HG03060 (cell line): ENCODE measurements at regions not wholly inside any gene's neighbourhood (a gene's known extent, or its start where the extent isn't known, plus 50 kb on each side); places are given as distances from the start of the nearest gene placed in this dataset.

ENCODE experiments used
- ATAC-seq: cut with Tn5 transposase; IDR thresholded peaks from one replicate; pipeline ENCODE4 v1.9.1; 2021; ENCODE audit warnings: low read depth, moderate number of reproducible peaks; ENCODE audit not compliant: unreplicated experiment

DNA sequence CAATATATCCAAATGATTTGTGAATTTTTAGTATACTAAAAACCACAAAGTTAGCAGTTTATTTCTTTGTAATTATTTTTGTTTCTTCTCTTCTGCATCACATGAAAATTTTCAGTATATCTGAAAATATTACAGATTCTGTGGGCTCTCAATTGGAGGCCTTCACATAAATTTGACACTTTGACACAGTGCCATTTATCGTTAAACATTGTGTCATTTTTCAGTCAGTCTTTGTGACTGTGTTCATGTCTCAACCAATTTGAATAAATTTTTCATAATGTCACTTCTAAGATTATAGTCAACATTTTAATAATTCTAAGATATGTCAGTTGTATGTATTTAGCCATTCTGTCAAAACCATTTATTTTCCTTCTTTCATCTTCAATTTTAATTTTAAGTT, 1303.0 kb downstream of the LRFN5 start:
- no peak for ATAC-seq

DNA sequence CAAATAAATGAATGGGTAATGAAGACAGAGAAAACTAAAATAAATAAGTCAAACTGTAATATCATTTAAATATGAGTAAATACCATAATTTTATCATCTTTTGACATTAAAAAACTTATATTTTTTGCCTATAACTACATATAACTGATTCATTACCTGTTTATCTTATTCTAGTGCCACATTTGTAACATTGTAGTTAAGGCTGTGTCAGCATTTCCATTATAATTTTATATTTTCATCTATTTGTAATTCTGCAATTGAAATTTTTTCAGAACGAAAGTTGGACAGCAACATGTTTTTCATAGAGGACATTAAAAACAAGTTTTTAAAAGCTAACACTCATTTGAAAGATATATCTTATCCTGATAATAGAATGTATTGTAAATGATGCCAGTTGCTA, 1286.5 kb downstream of the LRFN5 start:
- no peak for ATAC-seq

DNA sequence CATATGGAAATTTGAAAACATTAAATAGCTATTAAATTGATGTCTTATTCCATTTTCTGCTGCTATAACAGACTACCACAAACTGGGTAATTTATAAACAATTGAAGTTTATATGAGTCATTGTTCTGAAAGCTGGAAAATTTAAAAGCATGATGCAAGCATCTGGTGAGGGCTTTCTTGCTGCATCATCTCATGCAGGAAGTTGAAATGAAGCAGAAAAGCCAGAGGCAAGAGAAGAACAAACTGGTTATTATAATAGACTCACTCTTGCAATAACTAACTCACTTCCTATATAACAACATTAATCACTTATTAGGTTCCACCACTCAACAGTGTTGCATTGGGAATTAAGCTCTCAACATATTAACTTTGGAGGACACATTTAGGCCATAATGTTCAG, 1277.4 kb downstream of the LRFN5 start:
- ATAC-seq: no peak

DNA sequence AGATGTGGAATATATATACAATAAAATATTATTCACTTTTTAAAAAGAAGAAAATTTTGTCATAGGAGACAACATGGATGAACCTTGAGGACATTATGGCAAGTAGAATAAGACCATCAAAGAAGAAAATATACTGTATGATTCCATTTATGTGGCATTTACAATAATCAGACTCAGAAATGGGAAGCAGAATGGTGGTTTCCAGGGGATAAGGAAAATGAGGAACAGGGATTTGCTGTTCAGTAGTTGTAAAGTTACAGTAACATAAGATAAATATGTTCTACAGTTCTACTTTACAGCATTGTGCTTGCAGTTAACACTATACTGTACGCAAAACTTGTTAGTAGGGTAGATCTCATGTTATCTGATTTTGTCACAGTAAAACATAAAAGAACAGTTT, 1271.0 kb downstream of the LRFN5 start:
- ATAC-seq: no peak

DNA sequence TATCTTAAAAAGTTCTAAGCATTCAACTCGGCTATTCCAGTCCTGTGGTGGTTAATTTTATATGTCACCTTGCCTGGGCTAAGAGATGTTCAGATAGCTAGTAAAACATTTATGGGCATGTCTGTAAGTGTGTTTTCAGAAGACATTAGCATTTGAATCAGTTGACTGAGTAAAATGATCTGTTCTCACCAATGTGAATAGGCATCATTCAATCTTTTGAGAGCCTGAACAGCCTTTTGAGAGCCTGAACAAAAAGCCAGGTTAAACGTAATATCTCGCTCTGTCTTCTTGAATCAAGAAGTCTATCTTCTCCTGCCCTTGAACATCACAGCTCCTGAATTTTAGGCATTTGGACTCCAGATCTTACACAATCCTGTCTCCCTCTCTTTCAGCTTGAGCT, 1266.1 kb downstream of the LRFN5 start:
- no peak for ATAC-seq

DNA sequence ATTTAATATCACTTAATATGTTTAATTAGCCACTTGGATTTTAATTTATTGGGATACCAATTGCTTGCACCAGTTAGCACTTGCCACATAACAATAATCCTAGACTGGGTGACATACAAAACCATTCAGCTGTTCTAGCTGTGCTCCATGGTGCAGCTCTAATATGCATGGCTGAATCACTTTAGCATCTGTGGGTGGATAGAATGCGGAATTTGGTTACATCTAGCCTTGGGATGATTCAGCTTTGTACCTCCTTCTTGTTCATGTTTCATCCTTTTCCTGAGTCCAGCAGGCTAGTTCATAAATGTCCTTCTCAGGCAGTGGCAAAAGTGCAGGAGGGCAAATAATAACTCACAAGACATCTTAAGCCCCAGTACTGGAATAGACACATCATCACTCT, 1263.0 kb downstream of the LRFN5 start:
- ATAC-seq: no peak

DNA sequence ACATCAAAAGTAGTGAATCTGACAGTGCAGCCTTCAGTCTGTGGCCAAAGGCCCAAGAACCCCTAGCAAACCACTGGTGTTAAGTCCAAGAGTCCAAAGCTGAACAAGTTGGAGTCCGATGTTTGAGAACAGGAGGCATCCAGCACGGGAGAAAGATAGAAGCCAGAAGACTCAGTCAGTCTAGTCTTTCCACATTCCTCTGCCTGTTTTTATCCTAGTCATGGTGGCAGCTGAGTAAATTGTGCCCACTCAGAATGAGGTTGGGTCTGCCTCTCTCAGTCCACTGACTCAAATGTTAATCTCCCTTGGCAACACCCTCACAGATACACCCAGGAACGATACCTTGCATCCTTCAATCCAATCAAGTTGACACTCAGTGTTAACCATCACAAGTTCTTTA, 1255.4 kb downstream of the LRFN5 start:
- ATAC-seq: no peak

DNA sequence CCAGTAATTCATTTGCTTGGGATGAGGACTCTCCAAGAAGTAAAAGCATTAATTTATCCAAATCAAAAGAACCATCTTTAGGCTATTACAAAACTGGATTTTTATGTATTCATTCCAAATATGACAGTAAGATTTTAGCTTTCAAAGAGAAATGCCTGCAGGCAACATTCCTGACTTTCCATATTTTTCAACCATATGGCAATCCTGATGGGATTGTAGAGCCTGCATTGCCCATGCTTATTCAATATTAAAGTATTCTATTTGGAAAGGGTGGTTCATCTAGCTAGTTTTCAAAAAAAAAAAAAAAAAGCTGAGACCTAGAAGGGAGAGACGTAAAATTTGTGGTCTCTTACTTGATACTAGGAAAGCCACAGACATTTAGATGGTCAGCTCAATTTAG, 1253.7 kb downstream of the LRFN5 start:
- ATAC-seq: no peak

DNA sequence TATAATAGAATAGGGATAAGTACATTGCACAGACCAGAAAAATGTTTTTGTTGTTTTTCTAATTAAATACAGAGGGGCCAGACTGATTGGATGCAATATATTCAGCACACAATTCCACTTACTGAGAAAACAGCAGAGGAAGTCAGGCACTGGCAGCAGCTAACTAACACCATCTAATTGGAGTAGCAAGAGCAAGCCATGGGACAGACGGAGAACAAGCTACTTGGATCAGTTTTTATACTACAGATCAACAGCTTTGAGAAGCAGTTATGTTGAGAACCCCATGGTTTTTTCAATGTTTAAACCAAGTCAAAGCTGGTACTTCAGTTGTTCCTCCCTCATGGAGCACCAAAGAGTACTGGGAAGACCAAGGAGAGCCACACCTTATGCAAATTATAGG, 1249.4 kb downstream of the LRFN5 start:
- ATAC-seq: no peak

DNA sequence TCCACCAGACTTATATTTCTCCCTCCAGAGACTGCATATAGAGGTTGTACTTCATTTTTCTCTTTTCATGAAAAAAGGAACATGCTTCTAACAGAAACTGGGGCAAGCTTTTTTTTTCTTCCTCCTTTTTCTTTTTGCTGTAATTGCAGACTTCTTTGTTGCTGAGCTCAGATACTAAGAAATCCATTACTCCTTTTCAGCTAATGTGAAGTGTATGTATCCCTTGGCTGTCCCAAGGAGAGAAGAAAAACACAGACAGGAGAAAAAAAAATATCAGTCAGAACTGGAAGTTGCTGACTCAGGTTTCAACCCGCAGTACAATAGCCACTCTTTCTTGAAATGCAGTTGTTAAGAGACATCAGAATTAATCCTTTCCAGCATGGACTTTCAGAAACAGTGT, 1248.4 kb downstream of the LRFN5 start:
- ATAC-seq: no peak

DNA sequence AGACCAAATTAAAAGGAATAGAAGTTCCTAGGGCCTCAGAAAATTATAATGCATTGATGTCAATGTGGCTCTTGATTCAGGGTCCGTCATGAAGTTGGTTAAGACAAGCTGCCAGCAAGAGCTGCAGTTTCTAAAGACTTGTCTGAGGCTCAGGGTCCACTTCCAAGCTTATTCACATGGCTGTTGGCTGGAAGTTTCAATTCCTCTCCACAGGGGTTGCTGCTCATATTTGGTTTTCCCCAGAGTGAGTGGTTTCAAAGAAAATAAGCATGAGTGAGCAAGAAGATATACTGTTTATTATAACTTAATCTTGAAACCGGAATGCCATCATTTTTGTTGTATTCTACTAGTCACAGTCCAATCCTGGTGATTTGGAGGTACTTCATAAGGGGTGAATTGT, 1247.4 kb downstream of the LRFN5 start:
- no peak for ATAC-seq

DNA sequence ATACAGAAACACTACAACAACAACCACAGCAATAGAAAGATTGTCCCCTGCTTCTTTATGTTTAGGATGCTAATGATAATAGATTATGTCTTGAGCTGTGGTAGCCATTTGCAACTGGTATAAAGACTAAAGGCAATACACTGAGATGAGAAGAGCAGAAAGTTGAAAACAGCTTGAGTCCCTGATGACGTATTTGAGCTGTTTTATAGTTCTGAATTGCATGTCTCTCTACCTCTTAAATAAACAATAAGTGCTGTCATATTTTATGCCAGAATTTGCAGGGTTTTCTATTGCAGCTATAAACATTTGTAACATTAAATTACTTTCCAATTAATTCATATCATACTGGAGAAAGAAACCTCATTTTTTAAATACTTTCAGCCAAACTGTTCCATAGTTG, 1242.0 kb downstream of the LRFN5 start:
- ATAC-seq: no peak

DNA sequence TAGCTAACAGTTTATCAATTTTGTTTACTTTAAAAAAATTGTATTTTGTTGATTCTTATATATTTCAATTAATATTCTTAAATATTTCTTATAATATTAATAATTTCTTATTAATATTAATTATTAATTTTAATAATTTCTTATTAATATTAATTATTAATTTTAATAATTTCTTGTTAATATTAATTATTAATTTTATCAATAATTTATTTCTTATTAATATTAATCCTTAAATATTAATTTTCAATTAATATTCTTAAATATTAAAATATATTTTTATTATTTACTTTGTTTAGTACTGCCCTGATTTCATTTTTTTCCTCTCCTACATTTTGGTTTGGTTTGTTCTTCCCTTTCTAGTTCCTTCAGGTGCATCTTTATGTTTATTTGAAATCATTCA, 1208.1 kb downstream of the LRFN5 start:
- no peak for ATAC-seq

DNA sequence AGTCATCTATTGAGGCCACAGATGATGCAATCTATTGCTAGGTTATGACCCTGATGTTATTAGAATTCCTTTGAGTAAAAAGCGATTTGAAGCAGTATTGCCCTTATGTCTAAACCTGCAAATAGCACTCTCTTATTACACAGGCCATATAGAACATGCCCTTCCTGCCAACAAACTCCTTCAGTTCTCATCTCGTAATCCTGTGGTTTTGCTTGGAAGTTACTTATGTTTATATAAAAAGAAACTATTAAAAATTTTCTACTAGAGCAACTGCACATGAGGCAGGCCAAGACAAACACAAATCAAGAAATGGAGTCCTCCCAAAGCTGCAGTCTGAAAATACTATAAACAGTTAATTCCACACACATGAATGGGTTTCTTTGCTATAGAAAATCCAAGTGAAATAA, 1200.2 kb downstream of the LRFN5 start:
- no peak for ATAC-seq

DNA sequence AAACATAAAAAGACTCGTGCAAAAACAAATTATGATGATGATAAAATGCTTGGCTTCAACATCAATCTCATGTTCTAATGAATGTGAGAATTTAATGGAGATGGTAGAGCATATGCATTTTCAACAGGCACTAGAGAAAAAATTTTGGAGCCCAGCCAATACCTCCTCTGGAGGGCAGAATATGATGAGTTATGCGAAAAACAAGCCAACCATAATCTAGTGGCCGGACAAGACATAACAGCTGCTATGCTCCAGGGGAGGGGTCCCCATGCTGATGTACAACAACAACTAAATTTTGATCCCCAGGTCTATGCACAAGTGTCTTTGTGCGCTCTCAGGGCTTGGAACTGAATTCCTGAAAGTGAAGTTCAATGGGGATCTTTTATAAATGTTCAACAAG, 1197.5 kb downstream of the LRFN5 start:
- no peak for ATAC-seq

DNA sequence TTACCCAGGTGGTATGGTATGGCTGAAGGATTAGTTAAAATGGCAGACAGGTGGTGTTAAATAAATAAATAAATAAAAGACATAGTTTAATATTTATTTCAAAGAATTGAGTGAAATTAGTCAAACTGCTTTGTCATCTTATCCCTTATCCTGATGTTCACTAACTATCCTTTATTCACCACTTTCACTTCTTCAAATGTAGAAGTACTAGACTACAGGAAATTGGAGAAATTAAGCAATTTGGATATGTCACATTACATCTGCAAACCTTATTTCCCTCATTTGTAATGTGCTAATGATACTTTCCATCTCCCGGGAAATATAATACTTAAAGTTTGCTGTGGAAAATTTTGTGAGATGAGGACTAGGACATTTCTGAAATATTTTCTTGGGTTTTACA, 1195.7 kb downstream of the LRFN5 start:
- no peak for ATAC-seq

DNA sequence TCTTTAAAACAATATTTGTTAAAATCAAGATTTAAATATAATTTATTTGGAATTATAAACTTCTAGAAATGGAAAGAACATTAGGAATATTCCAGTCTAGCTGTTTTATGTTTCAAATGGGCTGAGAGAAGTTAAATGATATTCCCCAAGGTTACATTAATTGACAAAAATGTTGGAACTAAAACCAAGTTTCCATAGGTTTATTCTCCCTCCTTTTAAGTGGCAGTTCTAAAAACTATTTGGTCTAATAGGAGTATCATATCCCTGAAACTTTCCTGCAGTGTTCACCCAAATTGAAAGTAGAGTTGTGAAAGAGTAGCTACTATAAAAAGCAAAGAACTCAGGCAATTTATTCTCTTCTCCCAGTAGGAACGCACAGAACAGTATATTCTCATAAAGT, 1185.5 kb downstream of the LRFN5 start:
- ATAC-seq: no peak

DNA sequence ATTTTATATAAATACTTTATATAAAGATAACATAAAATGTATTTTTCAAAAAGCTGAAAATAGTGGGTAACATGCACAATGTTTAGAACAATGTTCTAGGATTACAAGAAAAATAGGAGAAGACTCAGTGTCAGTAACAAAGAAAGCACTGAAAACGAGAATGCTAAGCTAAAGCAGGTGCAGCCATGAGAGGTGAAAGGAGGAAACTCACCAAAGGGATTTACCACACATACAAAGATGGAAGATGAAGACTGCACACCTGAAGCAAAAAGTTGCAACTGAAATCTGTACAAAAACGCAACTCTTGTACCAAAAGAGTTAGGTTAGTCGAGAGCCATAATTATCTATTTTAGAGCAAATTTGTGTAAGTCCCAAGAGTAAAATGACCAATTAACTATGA, 1176.1 kb downstream of the LRFN5 start:
- no peak for ATAC-seq

DNA sequence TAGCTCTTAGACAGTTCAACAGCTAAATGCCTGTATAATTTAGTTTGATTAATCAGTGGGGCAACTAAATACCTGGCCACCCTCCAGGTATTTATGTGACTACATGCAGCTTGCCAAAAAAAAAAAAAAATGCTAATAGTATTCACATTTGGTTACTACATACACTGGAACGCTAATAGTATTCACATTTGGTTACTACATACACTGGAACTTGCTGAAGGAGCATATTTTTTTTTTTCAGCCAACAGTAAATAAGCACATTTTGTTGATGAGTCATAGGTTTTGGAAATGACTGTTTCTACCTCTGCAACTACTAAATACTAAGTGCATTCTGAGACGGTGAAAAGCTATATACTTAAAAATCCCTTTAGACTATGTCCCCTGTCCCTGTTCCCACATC, 1172.3 kb downstream of the LRFN5 start:
- ATAC-seq: no peak

DNA sequence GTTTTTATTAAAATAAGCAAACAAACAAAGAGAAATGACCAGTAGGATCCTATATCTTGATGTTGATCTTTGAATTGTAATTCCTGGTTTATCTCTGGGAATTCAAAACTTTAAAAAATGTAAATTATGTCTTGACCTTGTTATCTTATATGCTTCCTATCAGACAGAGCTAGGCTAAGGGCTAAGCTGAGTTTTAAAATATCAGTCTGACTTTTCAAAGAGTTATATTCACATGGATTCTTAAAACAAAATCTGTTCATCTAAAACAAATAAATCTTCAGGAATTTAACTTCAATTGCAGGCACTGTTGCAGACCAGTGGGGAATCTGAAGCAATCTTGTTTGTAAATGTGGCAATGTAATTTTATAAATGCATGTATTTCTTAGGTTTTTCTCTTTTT, 1144.1 kb downstream of the LRFN5 start:
- no peak for ATAC-seq

DNA sequence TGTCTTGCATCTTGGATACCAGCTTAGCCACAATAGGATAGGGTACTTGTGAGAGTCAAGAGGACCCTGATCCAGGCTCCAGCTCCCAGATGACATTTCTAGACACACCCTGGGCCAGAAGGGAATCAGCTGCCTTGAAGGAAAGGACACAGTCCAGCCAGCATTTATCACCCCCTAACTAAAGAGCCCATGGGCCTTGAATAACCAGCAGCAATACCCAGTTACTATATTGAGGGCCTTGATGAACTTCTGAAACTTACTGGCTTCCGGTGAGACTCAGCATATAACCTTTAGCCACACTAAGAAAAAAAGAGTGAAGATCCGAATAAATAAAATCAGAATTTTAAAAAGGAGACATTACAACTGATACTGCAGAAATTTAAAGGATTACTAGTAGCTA, 1135.4 kb downstream of the LRFN5 start:
- ATAC-seq: no peak

DNA sequence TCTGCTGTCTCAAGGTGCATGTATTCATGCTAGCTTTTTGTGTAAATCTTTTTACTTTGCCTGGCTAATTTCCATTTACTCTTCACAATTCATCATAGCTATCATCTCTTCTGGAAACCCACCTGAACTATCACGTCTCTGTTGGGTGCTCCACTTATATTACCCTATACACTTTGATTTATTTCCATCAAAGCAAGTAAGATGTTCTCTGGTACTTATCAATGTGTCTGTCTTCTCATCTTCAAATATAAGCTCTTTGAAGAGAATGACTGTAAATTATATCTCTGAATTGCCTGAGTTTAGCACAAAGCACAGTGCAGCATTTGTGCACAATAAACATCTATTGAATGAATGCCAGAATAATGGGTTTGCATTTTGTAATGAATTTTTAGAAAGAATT, 1129.7 kb downstream of the LRFN5 start:
- ATAC-seq: no peak

DNA sequence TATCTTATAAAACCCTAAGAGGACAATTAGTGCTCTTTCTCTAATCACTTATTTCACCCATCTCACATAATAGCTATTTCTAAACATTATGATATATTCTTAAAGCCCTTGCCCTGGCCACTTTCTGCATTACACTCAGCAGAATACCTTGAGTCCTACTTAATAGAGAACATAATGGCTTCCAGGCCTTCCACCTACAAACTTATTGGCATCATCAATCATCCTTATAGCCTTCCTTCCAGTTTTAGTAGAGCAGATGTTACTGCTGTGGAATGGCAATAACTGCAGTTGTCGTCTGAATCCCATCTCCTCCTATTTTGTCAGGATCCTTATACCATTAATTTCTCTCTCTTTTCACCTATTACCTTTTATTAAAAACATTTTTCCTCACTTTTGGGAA, 1127.4 kb downstream of the LRFN5 start:
- no peak for ATAC-seq

DNA sequence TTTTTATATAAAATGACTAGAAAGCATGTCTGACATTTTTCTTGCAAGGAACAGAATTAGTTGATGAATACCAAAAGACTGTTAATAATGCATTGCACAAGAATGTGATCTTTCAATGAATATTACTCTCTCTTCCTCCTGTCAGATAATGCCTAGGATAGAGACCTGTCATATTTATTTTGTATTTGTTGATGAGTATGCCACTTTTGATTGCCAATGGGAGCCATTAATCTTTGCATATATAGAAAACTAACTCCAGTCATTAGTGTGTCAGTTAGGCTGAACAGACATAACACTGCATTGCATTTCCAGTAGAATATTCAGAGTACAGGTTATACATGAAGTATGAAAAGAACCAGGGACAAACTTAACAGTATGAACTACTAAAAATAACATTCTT, 1125.3 kb downstream of the LRFN5 start:
- no peak for ATAC-seq
